ENCODE measurements at regions not wholly inside any gene's neighbourhood (a gene's known extent, or its start where the extent isn't known, plus 50 kb on each side); places are given as distances from the start of the nearest gene placed in this dataset.

DNA sequence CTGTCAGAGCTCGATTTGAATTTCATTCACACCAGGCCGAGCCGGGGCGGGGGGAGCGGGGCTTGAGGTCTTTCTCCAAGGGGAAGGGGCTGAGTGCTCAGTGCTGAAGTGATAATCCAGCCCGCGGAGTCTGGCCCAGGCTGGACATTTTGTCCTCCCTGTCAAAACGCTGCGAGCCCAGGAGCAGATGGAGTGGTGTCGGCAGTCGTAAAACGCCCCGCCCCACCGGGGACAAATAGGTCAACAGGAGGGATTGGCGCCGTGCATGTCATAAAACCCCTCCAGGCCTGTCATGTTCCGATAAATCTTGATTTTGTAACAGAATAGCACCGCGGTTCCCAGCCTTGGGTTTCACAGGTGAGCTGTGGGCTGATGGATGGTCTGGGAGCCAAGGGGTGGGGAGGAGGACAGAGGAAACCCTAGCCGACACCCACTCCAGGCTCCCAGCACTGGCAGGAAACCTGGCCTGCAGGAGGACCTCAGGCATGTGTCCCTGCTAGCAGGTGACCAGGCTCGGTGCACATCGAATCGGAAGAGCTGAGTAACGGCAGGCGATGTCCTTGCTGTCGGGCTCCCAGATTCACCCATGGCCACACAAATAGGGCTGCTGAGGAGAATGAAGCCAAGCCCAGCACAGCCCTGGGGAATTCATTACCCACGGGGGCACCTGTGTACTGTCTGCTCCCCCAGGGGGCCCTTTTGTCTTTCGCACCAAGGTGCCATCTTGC is 341.4 kb downstream of the FOXL1 start:
- no peak for DNase-seq

DNA sequence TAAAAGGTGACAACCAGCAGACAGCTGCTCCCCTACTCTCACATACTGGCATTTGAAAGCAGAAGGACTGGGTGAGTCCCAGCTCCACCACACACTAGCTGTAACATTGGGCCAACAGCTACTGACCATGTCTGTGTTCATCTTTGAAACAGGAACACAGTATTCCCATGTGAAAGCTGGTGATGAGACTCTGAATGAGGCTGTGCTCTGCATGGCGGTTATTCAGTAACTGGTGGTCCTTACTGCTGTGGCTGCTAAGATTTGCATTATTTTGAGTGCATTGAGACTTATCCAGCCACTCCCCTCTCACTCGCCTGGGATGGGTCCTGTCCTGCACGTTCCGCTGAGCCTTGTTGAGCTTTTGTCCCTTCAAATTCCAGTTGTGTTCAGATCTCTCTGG is 342.9 kb downstream of the FOXL1 start:
- no peak for DNase-seq

DNA sequence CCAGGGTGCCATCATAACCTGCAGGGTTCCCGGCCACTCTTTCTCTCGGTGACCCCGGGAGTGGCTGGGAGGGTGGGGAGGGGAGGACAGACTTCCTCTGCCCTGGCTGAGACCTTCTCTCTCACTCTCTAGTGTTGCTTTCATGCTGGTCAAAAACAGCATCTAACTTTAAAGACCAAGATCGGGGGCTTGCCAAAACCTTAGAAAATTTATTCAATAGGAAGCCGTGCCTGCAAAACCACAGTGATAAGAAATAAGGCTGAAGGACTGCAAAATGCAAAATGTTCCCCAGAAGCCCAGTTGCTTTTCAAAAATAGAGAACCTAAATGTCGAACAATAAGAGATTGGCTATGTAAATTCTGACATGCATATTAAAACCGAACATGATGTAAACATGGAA is 344.0 kb downstream of the FOXL1 start:
- no peak for DNase-seq

- no peak for DNase-seq
Observed at GRCh38 chr16:86923656-86924055, 345.3 kb downstream of the FOXL1 start.

DNA sequence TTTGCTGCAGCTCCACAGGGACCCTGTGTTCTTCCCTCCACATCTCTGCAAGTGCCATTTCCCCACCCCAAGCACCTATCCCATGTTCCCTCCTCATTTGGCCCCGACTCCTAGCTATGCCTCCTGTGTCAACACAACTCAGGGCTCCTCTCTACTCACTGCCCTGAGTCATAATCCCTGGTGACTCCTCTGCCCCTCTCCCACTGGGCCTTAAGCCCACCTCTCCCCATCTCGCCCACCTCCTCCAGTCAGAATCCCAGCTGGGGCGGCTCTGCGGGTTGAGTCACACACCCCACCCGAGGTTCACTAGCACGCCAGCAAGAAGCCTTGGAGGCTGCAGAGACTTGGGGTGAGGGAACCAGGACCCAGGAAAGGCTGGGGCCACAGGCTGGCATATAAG is 346.2 kb downstream of the FOXL1 start:
- no peak for DNase-seq

GRCh38 chr16:86925067-86925791 is 346.9 kb downstream of the FOXL1 start:
- DNase-seq, result no peak

GRCh38 chr16:86926181-86927094 is 348.1 kb downstream of the FOXL1 start:
- DNase-seq, result no peak

GRCh38 chr16:86927699-86928098 is 349.4 kb downstream of the FOXL1 start:
- no peak for DNase-seq

- DNase-seq, result no peak
Observed at GRCh38 chr16:86928523-86929011, 350.2 kb downstream of the FOXL1 start.

GRCh38 chr16:86929057-86929871 is 350.9 kb downstream of the FOXL1 start:
- DNase-seq, result no peak

DNA sequence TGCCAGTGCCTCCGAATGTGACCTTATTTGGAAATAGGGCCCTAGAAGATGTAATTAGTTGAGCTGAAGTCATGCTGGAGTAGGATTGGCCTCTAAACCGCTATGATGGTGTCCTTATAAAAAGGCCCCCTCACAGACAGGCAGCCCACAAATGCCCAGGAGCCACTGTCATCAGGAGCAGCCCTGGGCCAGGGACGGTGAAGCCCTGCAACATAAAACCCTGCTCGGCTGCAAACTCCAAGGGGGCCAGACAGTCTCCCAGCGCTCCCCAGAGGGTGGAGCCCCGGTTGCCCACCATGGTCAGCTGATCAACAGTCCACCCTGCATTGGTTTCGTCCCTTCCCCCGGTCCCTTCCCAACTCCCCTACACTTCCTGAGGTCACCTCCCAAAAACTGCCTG is 351.7 kb downstream of the FOXL1 start:
- DNase-seq, result no peak

DNA sequence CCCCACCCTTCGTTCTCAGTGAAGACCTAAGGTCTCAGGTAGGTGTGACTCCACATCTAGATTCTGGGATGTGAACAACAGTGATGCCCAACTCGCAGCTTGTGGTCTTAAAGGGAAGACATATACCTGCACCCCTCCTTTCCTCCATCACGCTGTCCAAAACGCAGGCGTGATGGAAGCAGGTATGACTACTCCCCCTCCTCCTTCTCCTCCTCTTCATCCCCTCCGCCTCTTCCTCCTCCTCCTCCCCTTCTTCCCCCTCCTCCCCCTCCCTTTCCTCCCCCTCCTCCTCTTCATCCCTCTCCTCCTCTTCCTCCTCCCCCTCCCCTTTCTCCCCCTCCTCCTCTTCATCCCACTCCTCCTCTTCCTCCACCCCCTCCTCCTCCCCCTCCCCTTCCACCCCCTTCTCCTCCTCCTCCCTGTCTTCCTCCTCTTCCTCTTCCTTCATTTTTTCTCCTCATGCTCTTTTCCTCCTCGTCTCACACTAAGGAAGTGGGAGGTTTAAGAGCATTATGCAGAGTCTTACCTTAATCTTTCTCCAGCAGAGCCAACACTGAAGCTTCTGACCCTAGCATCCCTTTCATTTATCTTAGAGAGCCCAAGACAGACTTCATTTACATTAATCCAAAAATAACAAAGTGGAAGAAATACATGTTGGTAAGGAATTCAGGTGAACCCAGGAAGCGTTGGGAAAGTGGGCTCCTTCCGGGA is 352.5 kb downstream of the FOXL1 start:
- DNase-seq, result no peak

GRCh38 chr16:86931410-86931941 is 353.1 kb downstream of the FOXL1 start:
- DNase-seq, result no peak

DNA sequence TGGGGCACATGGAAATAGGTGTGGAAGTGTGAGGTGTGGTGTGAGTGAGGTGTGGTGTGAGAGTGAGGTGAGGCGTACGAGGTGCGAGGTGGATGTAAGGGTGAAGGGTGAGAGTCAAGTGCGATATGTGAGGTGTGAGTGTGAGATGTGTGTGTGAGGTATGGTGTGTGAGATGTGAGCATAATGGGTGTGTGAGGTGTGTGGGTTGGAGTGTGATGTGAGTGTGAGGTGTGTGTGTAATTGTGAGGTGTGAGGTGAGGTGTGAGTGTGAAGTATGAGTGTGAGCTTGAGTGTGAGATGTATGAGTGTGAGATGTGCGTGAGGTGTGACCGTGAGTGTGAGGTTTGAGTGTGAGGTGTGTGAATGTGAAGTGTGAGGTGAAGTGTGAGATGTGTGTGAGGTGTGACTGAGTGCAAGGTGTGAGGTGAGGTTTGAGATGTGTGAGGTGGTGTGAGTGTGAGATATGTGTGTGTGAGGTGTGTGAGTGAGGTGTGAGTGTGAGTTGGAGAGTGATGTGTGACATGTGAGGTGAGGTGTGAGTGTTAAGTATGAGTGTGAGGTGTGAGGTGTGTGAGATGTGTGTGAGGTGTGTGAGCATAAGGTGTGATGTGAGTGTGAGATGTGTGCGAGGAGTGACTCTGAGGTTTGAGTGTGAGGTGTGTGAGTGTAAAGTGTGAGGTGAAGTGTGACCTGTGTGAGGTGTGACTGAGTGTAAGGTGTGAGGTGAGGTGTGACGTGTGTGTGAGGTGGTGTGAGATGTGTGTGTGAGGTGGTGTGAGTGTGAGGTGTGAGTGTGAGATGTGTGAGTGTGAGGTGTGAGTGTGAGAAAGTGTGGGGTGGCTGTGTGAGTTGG is 354.0 kb downstream of the FOXL1 start:
- DNase-seq, result no peak

DNA sequence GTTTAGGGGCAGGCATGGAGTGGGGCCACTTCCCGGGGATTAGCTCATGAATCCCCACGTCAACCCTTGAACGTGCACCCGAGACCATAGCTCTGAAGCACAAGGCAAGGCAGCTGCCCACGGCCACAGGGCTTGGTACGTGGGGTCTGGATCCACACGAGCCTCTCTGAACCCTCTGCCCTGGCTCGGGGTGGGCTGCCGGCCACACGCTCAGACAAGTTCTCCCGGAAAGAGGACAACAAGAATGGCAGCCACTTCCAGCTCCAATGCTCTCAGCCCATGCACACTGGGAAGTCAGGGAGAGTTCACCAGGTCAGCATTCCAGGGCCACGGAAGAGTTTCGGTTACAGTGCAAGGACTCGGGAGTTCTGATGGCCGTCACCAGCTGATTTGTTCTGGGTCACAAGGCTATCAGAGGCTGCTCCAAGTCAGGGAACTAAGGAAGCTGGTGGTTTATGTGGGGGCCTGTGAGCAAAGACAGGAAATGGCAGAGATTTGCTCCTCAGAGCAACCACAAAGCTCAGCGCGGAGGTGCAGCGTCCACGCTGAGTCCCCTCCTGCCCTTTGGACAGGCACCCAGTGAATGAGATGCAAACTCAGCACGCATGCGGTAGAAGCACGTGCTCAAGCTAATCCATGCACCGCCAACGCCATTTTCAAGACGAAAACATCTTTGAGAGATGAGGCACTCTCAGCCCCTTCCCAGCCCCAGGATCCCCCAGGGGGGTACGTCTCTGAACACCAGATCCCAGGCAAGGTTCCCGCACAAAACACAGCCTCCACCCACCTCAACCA is 356.4 kb downstream of the FOXL1 start:
- no peak for DNase-seq

- DNase-seq, result no peak
Observed at GRCh38 chr16:86939609-86940008, 361.3 kb downstream of the FOXL1 start.

- no peak for DNase-seq
Observed at GRCh38 chr16:86941731-86942130, 363.4 kb downstream of the FOXL1 start.

DNA sequence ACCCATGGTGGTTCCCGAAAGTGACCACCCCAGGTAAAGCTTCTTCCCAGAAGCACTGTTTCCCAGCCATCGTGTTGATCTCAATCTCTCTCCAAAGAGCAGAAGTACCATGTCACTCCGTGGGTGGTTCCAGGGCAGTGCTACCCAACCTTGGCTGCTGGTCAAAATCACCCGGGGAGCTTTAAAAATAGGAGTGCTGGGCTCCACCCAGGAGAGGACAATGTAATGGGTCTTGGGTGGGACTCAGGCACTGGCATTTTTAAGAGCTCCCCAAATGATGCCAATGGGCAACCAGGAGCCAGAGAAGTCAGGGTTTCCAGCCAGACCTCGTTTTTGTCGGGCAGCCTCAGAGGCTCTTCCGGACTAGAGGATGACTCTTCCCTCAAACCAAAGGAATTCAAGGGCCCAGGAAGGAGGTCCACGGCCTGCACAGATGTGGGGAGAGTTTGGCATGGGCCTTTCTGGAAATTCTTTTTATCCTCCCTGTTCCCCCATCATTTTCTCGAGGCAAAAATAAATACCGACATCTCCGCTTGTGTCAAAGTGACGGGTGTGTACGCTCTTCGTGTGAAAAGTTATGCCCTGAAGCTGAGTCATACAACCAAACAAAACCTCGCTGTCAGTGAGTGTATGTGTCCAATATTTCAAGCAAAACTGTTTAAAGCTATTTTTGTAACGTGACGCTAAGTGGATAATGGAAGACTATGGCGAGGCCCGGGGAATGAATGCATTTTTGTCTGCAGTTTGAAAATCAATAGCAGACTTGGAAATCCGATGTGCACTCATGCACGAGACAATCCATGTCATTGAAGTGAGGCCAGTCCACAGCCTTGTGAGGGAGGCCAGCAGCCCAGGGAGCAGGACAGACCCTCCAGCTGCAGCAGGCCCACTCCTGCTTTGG is 364.1 kb downstream of the FOXL1 start:
- DNase-seq, result no peak
